Stimulated activated CD8-positive, alpha-beta memory T cell treated with anti-CD3 and anti-CD28 coated beads, Interleukin-7, amount 100 ng/mL, for 48 hours (primary cell): ENCODE measurements at regions not wholly inside any gene's neighbourhood (a gene's known extent, or its start where the extent isn't known, plus 50 kb on each side); places are given as distances from the start of the nearest gene placed in this dataset.

Source experiments
- DNase-seq, 2 donors: peaks; one replicate each; pipeline ENCODE4 v3.0.0-alpha.2; 2020; ENCODE audit warnings: low read depth in 1 of 2; ENCODE audit errors: extremely low read depth in 1 of 2

- no peak for DNase-seq
Measured at GRCh38 chr2:172200495-172201085, 97.9 kb upstream of the DLX2 start.

GRCh38 chr2:172204309-172204708 is 101.6 kb upstream of the DLX2 start:
- no peak for DNase-seq

- DNase-seq: no peak
Measured at GRCh38 chr2:172204762-172205161, 102.1 kb upstream of the DLX2 start.

GRCh38 chr2:172205292-172205691 is 102.6 kb upstream of the DLX2 start:
- DNase-seq: no peak

- no peak for DNase-seq
Measured at GRCh38 chr2:172207911-172208310, 105.2 kb upstream of the DLX2 start.

GRCh38 chr2:172208791-172209325 is 106.2 kb upstream of the DLX2 start:
- DNase-seq: no peak

- no peak for DNase-seq
Measured at GRCh38 chr2:172210599-172210998, 107.9 kb upstream of the DLX2 start.

GRCh38 chr2:172211512-172211911 is 108.8 kb upstream of the DLX2 start:
- no peak for DNase-seq

- DNase-seq: no peak
Measured at GRCh38 chr2:172213116-172213860, 110.6 kb upstream of the DLX2 start.

GRCh38 chr2:172214252-172214651 is 111.6 kb upstream of the DLX2 start:
- DNase-seq: no peak

GRCh38 chr2:172215172-172215935 is 112.7 kb upstream of the DLX2 start:
- no peak for DNase-seq

GRCh38 chr2:172215936-172216335 is 113.2 kb upstream of the DLX2 start:
- no peak for DNase-seq

- DNase-seq: no peak
Measured at GRCh38 chr2:172216477-172216876, 113.8 kb upstream of the DLX2 start.

- DNase-seq: no peak
Measured at GRCh38 chr2:172219201-172219600, 116.5 kb upstream of the DLX2 start.

- no peak for DNase-seq
Measured at GRCh38 chr2:172220121-172220520, 117.4 kb upstream of the DLX2 start.

- no peak for DNase-seq
Measured at GRCh38 chr2:172223601-172224054, 120.9 kb upstream of the DLX2 start.

GRCh38 chr2:172225786-172226185 is 123.1 kb upstream of the DLX2 start:
- no peak for DNase-seq

GRCh38 chr2:172226244-172227061 is 123.8 kb upstream of the DLX2 start:
- no peak for DNase-seq

- DNase-seq: no peak
Measured at GRCh38 chr2:172227719-172228118, 125.0 kb upstream of the DLX2 start.

- no peak for DNase-seq
Measured at GRCh38 chr2:172228177-172228808, 125.6 kb upstream of the DLX2 start.
